Transverse colon (tissue), 4 donors: ENCODE measurements at regions not wholly inside any gene's neighbourhood (a gene's known extent, or its start where the extent isn't known, plus 50 kb on each side); places are given as distances from the start of the nearest gene placed in this dataset.

ENCODE experiments used
- DNase-seq: peaks from one replicate; pipeline ENCODE4 v3.0.0-alpha.2; 2019
- H3K27ac ChIP-seq, 4 donors: fragments of 200-600 bp; sonication (generic); 2 replicates each; pipeline ENCODE4 v1.5.1; 2016 to 2018; ENCODE audit warnings: inconsistent platforms in 4 of 4
- H3K27me3 ChIP-seq: fragments of 200-600 bp; sonication (generic); 2 replicates; pipeline ENCODE4 v1.5.1; 2017; ENCODE audit warnings: inconsistent platforms
- H3K36me3 ChIP-seq, 4 donors: fragments of 200-600 bp; sonication (generic); 2 replicates each; pipeline ENCODE4 v1.5.1; 2017 to 2019; ENCODE audit warnings: inconsistent platforms in 4 of 4
- H3K4me1 ChIP-seq, 4 donors: fragments of 200-600 bp; sonication (generic); 2 replicates each; pipeline ENCODE4 v1.5.1; 2017 to 2020; ENCODE audit warnings: inconsistent platforms in 4 of 4
- H3K4me3 ChIP-seq, 4 donors: fragments of 200-600 bp; sonication (generic); 1 replicate in 1 of 4; 2 replicates in 3 of 4; pipeline versions ENCODE4 v1.5.1 to v1.6.1; 2017 to 2019; ENCODE audit warnings: inconsistent platforms in 4 of 4
- H3K9me3 ChIP-seq, 2 donors: fragments of 200-600 bp; sonication (generic); 2 replicates each; pipeline ENCODE4 v1.5.1; 2017 to 2019; ENCODE audit warnings: inconsistent platforms in 2 of 2
- EP300 ChIP-seq: sonication (generic); formaldehyde crosslinking; IDR thresholded peaks from one replicate; pipeline ENCODE4 v1.6.1; 2017; ENCODE audit warnings: antibody characterized with exemption, low read depth
- POLR2A ChIP-seq: fragments of 450-650 bp; IDR thresholded peaks from one replicate; pipeline ENCODE4 v1.6.1; 2016; ENCODE audit warnings: antibody characterized with exemption, mild to moderate bottlenecking, moderate library complexity
- POLR2AphosphoS5 ChIP-seq, 3 donors: sonication (generic); formaldehyde crosslinking; IDR thresholded peaks; one replicate each; pipeline ENCODE4 v1.6.1; 2016; ENCODE audit warnings: antibody characterized with exemption in 3 of 3
- WGBS, 2 donors: methylation state at CpG; one replicate each; pipeline ENCODE4 v1.1.5; 2018; ENCODE audit warnings: low coverage in 1 of 2; 5-methylcytosine and 5-hydroxymethylcytosine counted together
- in situ Hi-C, 4 donors: fragments of 200-750 bp; cut with MboI; loops; one replicate each; pipeline versions ENCODE4 v1.15.0 to v1.15.1; 2017; ENCODE audit warnings: low sequenced_read_pairs in 3 of 4, low pct_ligation_motif_present in 1 of 4, low pct_unique_long_range_greater_than_20kb in 1 of 4
- intact Hi-C: fragments of 100-400 bp; cut with DNase I; formaldehyde crosslinking; loops from one replicate; pipeline ENCODE4 v1.15.1; 2023; ENCODE audit warnings: low total_unique reads
- TF ChIP-seq, protein P1 (sequence below), 5 experiments: fragments of 200-600 bp in 3 of 5; fragments of 450-650 bp in 2 of 5; sonication (generic) in 3 of 5; IDR thresholded peaks; 1 replicate in 2 of 5; 2 replicates in 3 of 5; pipeline ENCODE4 v1.5.1; 2016 to 2017; ENCODE audit warnings: antibody characterized with exemption in 5 of 5, inconsistent platforms in 3 of 5, mild to moderate bottlenecking in 2 of 5, moderate library complexity in 1 of 5

DNA sequence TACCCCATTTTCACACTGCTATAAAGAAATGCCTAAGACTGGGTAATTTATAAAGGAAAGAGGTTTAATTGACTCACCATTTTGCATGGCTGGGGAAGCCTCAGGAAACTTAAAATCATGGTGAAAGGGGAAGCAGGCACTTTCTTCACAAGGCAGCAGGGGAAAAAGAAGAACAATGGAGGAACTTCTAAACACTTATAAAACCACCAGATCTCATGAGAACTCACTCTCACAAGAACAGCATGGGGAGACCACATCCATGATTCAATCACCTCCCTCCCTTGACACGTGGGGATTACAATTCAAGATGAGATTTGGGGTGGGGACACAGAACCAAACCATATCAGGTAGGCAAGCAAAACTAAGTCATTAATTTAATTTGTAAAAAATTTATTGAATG, 343.2 kb downstream of the FRK start:
- WGBS, 2 donors, result 44 to 73% methylated on average over 1 of the region's 1 CpG
- H3K36me3 ChIP-seq, result no peaks in the 10 kb centered on the region
- intact Hi-C loops, result no loop called here
- no peak overlapping the region for H3K27ac ChIP-seq
- H3K9me3 ChIP-seq, result no peaks in the 10 kb centered on the region
- in situ Hi-C loops, result no loop called here
- DNase-seq, result no peak
- no peaks in the 10 kb centered on the region for H3K27me3 ChIP-seq
- no peaks in the 10 kb centered on the region for H3K4me1 ChIP-seq
- no peak for TF ChIP-seq POLR2AphosphoS5 (IDR thresholded peaks at IDR 0.05)
- TF ChIP-seq, protein P1, sequence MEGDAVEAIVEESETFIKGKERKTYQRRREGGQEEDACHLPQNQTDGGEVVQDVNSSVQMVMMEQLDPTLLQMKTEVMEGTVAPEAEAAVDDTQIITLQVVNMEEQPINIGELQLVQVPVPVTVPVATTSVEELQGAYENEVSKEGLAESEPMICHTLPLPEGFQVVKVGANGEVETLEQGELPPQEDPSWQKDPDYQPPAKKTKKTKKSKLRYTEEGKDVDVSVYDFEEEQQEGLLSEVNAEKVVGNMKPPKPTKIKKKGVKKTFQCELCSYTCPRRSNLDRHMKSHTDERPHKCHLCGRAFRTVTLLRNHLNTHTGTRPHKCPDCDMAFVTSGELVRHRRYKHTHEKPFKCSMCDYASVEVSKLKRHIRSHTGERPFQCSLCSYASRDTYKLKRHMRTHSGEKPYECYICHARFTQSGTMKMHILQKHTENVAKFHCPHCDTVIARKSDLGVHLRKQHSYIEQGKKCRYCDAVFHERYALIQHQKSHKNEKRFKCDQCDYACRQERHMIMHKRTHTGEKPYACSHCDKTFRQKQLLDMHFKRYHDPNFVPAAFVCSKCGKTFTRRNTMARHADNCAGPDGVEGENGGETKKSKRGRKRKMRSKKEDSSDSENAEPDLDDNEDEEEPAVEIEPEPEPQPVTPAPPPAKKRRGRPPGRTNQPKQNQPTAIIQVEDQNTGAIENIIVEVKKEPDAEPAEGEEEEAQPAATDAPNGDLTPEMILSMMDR (IDR thresholded peaks at IDR 0.05), result no peak
- H3K4me3 ChIP-seq, result no peak overlapping the region

DNA sequence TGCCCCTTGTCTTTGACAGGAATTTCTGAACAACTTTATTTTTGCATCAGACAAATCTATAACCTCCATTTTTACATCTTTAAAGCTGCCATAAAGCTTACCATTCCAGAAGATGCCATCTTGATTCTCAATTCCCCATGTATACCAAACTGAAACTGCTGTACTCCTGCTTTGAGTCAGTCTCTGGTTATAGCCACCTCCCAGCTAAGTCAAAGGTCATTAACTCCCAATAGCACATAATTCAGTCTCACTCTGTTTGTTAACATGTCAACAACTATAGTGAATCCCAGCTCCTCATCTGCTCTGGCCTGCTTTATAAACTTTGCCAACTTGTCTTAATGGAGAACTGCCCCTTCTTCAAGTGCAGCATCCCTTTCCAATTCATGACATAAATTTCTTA, 343.6 kb downstream of the FRK start:
- Histone ChIP-seq H3K27ac (no peak overlapping the region), H3K4me1 (no peaks in the 10 kb centered on the region), H3K36me3 (no peaks in the 10 kb centered on the region), H3K4me3 (no peak overlapping the region), H3K27me3 (no peaks in the 10 kb centered on the region), H3K9me3 (no peaks in the 10 kb centered on the region)
- TF ChIP-seq POLR2AphosphoS5 (IDR thresholded peaks at IDR 0.05), result no peak
- TF ChIP-seq POLR2A, result no peak
- TF ChIP-seq, protein P1 (IDR thresholded peaks at IDR 0.05), result no peak
- TF ChIP-seq EP300, result no peak
- in situ Hi-C loops (no loop called here), intact Hi-C loops (no loop called here)
- no peak for DNase-seq

DNA sequence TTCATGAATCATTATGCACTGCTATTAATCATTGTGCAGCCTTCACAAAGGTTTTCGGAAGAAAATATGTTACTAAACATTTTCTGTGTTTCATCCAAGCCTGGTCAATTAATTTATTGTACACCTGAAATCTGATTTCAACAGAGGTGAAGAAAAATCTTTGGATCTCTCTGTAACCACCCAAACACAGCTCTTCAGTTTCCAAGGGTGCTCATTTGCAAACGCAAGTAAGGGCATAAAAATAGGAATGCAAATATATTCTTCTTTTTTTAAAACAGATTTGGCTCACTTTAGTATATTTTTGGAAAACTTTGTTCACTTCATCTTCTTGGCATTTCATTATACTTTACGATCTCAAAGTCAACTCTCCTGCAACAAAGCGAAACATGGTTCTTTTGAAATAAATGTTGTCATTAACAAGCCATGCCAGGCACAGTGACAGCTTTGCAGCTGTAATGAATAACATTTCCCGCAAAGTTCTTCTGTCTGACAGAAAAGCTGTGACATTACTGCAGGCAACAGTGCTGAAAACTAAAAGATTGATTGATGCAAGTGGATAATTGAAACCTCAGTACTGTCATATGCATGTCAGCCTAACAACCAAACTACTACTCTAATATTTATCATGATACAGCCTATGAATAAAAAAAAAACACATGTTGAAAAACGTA, 348.3 kb downstream of the FRK start:
- Histone ChIP-seq H3K4me1 (no peaks in the 10 kb centered on the region), H3K36me3 (no peaks in the 10 kb centered on the region), H3K9me3 (no peaks in the 10 kb centered on the region), H3K27ac (no peak overlapping the region), H3K27me3 (no peaks in the 10 kb centered on the region), H3K4me3 (no peak overlapping the region)
- no peak for DNase-seq
- in situ Hi-C loops (no loop called here), intact Hi-C loops (no loop called here)
- no peak for TF ChIP-seq EP300
- no peak for TF ChIP-seq POLR2AphosphoS5 (IDR thresholded peaks at IDR 0.05)
- TF ChIP-seq, protein P1 (IDR thresholded peaks at IDR 0.05), result no peak
- TF ChIP-seq POLR2A, result no peak
- 58 to 61% methylated on average over 6 of the region's 6 CpGs for WGBS, 2 donors

DNA sequence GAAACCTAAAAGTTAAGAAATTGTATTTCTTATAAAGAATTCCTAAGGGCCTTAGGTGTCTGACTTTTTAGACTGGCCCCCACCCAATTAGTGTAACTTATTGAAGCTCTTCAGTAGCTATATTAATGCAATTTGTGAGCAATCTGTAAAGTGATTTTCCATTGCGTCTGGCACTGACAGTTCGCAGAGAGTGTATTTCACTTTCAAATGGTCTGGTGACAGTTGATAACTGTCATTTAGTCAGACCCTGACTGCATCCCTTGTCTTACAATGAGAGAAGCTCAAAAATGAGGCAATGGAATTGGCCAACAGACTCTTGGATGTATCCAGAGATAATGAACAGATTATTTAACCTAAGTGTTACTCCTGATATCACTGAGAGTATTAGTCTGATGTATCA, 351.8 kb downstream of the FRK start:
- Histone ChIP-seq H3K4me1 (no peaks in the 10 kb centered on the region), H3K27me3 (no peaks in the 10 kb centered on the region), H3K27ac (no peak overlapping the region), H3K36me3 (no peaks in the 10 kb centered on the region), H3K4me3 (no peak overlapping the region), H3K9me3 (no peaks in the 10 kb centered on the region)
- no peak for TF ChIP-seq POLR2AphosphoS5 (IDR thresholded peaks at IDR 0.05)
- TF ChIP-seq, protein P1 (IDR thresholded peaks at IDR 0.05), result no peak
- TF ChIP-seq EP300, result no peak
- no peak for TF ChIP-seq POLR2A
- in situ Hi-C loops (no loop called here), intact Hi-C loops (no loop called here)
- 56 to 71% methylated on average over 2 of the region's 2 CpGs for WGBS, 2 donors
- no peak for DNase-seq
